Tibial nerve (tissue), 4 donors: ENCODE measurements at regions not wholly inside any gene's neighbourhood (a gene's known extent, or its start where the extent isn't known, plus 50 kb on each side); places are given as distances from the start of the nearest gene placed in this dataset.
"Not testable (repeated sequence)": the region's sequence is repeated elsewhere in the genome, so short reads cannot be mapped to it uniquely, and the experiment has no call there.

Experiments used
- EP300 ChIP-seq, 2 donors: sonication (generic); formaldehyde crosslinking; IDR thresholded peaks; one replicate each; pipeline ENCODE4 v1.6.1; 2017; ENCODE audit warnings: antibody characterized with exemption in 2 of 2, mild to moderate bottlenecking in 1 of 2
- POLR2A ChIP-seq, 2 donors: fragments of 450-650 bp; IDR thresholded peaks; one replicate each; pipeline ENCODE4 v1.6.1; 2017; ENCODE audit warnings: antibody characterized with exemption in 2 of 2, mild to moderate bottlenecking in 2 of 2, moderate library complexity in 2 of 2
- TF ChIP-seq, protein P1 (sequence below), 5 experiments: fragments of 200-600 bp in 3 of 5; fragments of 450-650 bp in 2 of 5; sonication (generic) in 3 of 5; IDR thresholded peaks; one replicate each; pipeline ENCODE4 v1.5.1; 2016 to 2019; ENCODE audit warnings: antibody characterized with exemption in 5 of 5, mild to moderate bottlenecking in 3 of 5, moderate library complexity in 2 of 5

DNA sequence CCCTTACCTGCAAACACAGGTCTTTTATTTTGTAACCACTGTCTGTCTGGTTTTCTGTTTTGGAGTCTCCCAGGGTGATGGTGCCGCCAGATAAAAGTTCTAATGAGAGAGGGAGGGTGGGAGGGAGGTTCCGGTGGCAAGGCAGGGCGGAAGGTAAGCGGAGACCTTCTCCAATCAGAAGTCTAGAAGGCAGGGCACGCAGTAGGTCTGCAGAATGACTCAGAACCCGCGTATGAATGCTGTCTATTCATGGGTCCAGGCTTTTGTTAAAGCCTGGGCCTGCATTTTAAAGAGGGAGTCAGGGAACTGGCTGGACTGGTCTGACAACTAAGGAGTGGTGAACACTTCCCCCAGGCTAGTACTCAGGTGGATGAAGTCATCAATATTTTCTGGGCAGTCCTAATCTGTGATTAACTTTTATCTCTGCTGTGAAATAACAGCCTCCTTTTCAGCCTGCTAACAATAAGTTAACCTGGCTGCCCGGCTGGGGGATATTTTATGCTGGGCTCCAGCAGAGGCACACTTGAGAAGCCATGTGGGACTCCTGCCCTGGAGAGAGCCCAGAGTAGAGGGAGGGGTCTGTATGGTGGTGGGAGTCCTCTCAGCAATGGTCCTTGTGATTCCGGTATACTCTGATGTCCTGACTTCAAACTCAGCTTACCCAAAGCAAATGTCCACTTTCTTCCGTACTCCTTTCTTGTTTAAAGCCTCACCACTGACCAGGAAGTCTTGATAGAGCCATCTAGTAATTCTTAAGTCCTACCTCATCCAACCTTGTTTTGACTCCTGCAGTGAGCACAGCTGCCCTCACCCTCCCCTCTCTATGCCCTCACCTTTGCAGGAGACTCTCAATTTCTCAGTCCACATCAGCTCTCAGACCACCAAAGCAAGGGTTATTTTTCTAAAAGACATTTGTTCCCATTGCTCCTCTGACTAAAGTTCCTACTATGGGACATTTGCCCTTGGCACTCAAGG is 85.3 kb upstream of the PLGLB2 start:
- TF ChIP-seq, protein P1, sequence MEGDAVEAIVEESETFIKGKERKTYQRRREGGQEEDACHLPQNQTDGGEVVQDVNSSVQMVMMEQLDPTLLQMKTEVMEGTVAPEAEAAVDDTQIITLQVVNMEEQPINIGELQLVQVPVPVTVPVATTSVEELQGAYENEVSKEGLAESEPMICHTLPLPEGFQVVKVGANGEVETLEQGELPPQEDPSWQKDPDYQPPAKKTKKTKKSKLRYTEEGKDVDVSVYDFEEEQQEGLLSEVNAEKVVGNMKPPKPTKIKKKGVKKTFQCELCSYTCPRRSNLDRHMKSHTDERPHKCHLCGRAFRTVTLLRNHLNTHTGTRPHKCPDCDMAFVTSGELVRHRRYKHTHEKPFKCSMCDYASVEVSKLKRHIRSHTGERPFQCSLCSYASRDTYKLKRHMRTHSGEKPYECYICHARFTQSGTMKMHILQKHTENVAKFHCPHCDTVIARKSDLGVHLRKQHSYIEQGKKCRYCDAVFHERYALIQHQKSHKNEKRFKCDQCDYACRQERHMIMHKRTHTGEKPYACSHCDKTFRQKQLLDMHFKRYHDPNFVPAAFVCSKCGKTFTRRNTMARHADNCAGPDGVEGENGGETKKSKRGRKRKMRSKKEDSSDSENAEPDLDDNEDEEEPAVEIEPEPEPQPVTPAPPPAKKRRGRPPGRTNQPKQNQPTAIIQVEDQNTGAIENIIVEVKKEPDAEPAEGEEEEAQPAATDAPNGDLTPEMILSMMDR (IDR thresholded peaks at IDR 0.05) = not testable (repeated sequence)
- not testable (repeated sequence) for TF ChIP-seq POLR2A, EP300 (IDR thresholded peaks at IDR 0.05)
